GM12878 (cell line): ENCODE measurements at regions not wholly inside any gene's neighbourhood (a gene's known extent, or its start where the extent isn't known, plus 50 kb on each side); places are given as distances from the start of the nearest gene placed in this dataset.

ENCODE experiments used
- ATAC-seq: fragments of 200-7000 bp; cut with Tn5 transposase; 3 replicates; pipeline ENCODE4 v1.9.1; 2020; ENCODE audit warnings: mild to moderate bottlenecking, moderate library complexity
- BruUV-seq: library from RNA; stranded (reverse); fragments of 400-500 nt; replicated peaks from 2 replicates; lab custom pipeline; 2021; lab: Mats Ljungman, UMichigan
- CTCF ChIA-PET: fragments of 300-600 bp; sonication (Branson Sonifier 250); formaldehyde crosslinking; extraction: SDS; loops from one replicate; lab custom pipeline; 2021; ENCODE audit warnings: inconsistent platforms; lab: Yijun Ruan, JAX
- POLR2A ChIA-PET: fragments of 350-600 bp; formaldehyde crosslinking; extraction: SDS; loops from one replicate; lab custom pipeline; 2021; ENCODE audit warnings: inconsistent platforms; lab: Charles Lee
- RAD21 ChIA-PET: fragments of 300-600 bp; sonication (Branson Sonifier 250); formaldehyde crosslinking; loops from one replicate; lab custom pipeline; 2023; ENCODE audit warnings: antibody characterized with exemption; ENCODE audit not compliant: unreplicated experiment; lab: Charles Lee
- SMC1A ChIA-PET: fragments of 300-600 bp; sonication (Branson Sonifier 250); formaldehyde crosslinking; loops from one replicate; lab custom pipeline; 2023; ENCODE audit not compliant: unreplicated experiment, uncharacterized antibody; lab: Charles Lee
- DNase-seq: peaks from one replicate; pipeline ENCODE4 v3.0.0-alpha.2; 2011; ENCODE audit warnings: low read depth, low spot score
- FAIRE-seq: peaks from 3 replicates; lab custom pipeline; 2011; peaks lifted over from hg19 to GRCh38; lab: Jason Lieb, UNC
- H2AFZ ChIP-seq: 2 replicates; pipeline ENCODE4 v1.6.0; 2011; ENCODE audit warnings: low read depth, low read length, control low read depth; ENCODE audit not compliant: control insufficient read depth
- H3K27ac ChIP-seq: 2 replicates; pipeline ENCODE4 v1.5.1; 2011; ENCODE audit warnings: control low read depth; ENCODE audit not compliant: control insufficient read depth, insufficient read depth
- H3K27me3 ChIP-seq, 2 experiments: replicated peaks in 1 of 2; 2 replicates each; pipeline versions ENCODE4 v1.6.0 to v1.6.1; 2011; ENCODE audit warnings: low read length in 1 of 2; ENCODE audit not compliant: control insufficient read depth in 2 of 2, insufficient read depth in 2 of 2
- H3K36me3 ChIP-seq, 2 experiments: 2 replicates each; pipeline ENCODE4 v1.5.1; 2011; ENCODE audit warnings: low read length in 1 of 2; ENCODE audit not compliant: control insufficient read depth in 2 of 2, insufficient read depth in 2 of 2
- H3K4me1 ChIP-seq: 2 replicates; pipeline ENCODE4 v1.6.1; 2011; ENCODE audit warnings: mild to moderate bottlenecking, low read length, moderate library complexity, mixed read lengths; ENCODE audit not compliant: control insufficient read depth, insufficient read depth
- H3K4me2 ChIP-seq: 2 replicates; pipeline ENCODE4 v1.6.0; 2011; ENCODE audit warnings: control low read depth; ENCODE audit not compliant: control insufficient read depth, insufficient read depth
- H3K4me3 ChIP-seq: fragments of 200-600 bp; sonication (generic); 2 replicates; pipeline ENCODE4 v1.5.1; 2016
- H3K79me2 ChIP-seq: 2 replicates; pipeline ENCODE4 v1.6.0; 2011; ENCODE audit warnings: low read length; ENCODE audit not compliant: control insufficient read depth, insufficient read depth
- H3K9ac ChIP-seq: 2 replicates; pipeline ENCODE4 v1.8.0; 2011; ENCODE audit warnings: low read length, control low read depth, mixed read lengths; ENCODE audit not compliant: control insufficient read depth, insufficient read depth
- H3K9me3 ChIP-seq: replicated peaks from 3 replicates; pipeline ENCODE4 v1.5.1; 2011; ENCODE audit warnings: mild to moderate bottlenecking, low read length; ENCODE audit not compliant: control insufficient read depth, insufficient read depth
- H4K20me1 ChIP-seq: 2 replicates; pipeline ENCODE4 v1.6.0; 2011; ENCODE audit not compliant: control insufficient read depth, insufficient read depth
- ATF7 ChIP-seq: fragments of 450-650 bp; IDR thresholded peaks from 2 replicates; pipeline ENCODE4 v1.6.1; 2016; ENCODE audit warnings: low read depth, mild to moderate bottlenecking
- BACH1 ChIP-seq: fragments of 450-650 bp; IDR thresholded peaks from 2 replicates; pipeline ENCODE4 v1.6.1; 2017; ENCODE audit warnings: mild to moderate bottlenecking, borderline replicate concordance
- BCL11A ChIP-seq: IDR thresholded peaks from 2 replicates; pipeline ENCODE4 v1.6.1; 2011; ENCODE audit warnings: low read depth, low read length
- IKZF2 ChIP-seq, 2 experiments: fragments of 450-650 bp; IDR thresholded peaks; 2 replicates each; pipeline ENCODE4 v1.6.1; 2017; ENCODE audit warnings: mild to moderate bottlenecking in 2 of 2, moderate library complexity in 2 of 2
- RB1 ChIP-seq: fragments of 450-650 bp; formaldehyde crosslinking; IDR thresholded peaks from 2 replicates; pipeline ENCODE4 v1.6.1; 2017; ENCODE audit warnings: mild to moderate bottlenecking, borderline replicate concordance
- SIN3A ChIP-seq: IDR thresholded peaks from 2 replicates; pipeline ENCODE4 v1.6.1; 2012; ENCODE audit warnings: low read depth, low read length, improper control_type of control experiment
- SMC3 ChIP-seq: IDR thresholded peaks from 2 replicates; pipeline ENCODE4 v1.6.1; 2011; ENCODE audit warnings: low read length, improper control_type of control experiment, borderline replicate concordance
- ZNF24 ChIP-seq: fragments of 450-650 bp; IDR thresholded peaks from 2 replicates; pipeline ENCODE4 v1.6.1; 2017; ENCODE audit warnings: antibody characterized with exemption, mild to moderate bottlenecking
- WGBS: methylation state at CpG from one replicate; pipeline ENCODE4 v1.1.6; 2016; ENCODE audit warnings: low lambda C conversion rate; ENCODE audit not compliant: insufficient replicate concordance, insufficient coverage; ENCODE audit errors: missing lambda C conversion rate; 5-methylcytosine and 5-hydroxymethylcytosine counted together
- in situ Hi-C: fragments of 300-500 bp; cut with MboI; formaldehyde crosslinking; loops from 9 replicates; pipeline ENCODE4 v1.14.3; 2018; ENCODE audit warnings: mixed read lengths
- intact Hi-C: fragments of 100-400 bp; cut with micrococcal nuclease; formaldehyde crosslinking; loops from one replicate; pipeline ENCODE4 v1.14.2; 2022; ENCODE audit not compliant: unreplicated experiment
- TF ChIP-seq, protein P1 (sequence below): fragments of 150-350 bp; IDR thresholded peaks from 2 replicates; pipeline ENCODE4 v1.6.1; 2016; ENCODE audit warnings: low read depth, low read length
- TF ChIP-seq, protein P2 (sequence below): fragments of 450-650 bp; IDR thresholded peaks from 2 replicates; pipeline ENCODE4 v1.6.1; 2017; ENCODE audit warnings: mild to moderate bottlenecking, moderate library complexity

DNA sequence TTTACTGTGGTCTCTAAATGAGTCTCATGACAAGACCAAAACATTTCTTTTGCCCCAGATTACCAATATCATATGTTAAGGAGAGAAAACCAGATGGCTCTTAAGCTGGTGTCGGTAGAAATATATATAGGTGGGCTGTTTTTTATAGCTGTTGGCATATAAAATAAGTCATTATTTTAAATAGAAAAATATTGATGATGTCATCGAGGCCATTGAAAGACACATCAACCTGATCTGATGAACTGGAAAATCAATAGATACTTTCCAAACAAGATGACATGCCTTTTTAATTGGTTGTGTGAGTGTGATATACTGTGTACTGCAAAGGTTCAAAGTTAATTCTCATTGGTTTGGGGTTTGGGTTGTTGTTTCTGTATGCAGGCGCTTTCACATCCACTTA, 617.3 kb downstream of the CCDC171 start:
- no peak overlapping the region for H3K4me3 ChIP-seq
- H3K9ac ChIP-seq, result no peak overlapping the region
- H3K79me2 ChIP-seq, result no peaks in the 10 kb centered on the region
- WGBS, result 32% methylated on average over 3 of the region's 3 CpGs
- peak; percentile 65 for TF ChIP-seq ATF7
- no peak for TF ChIP-seq IKZF2 (IDR thresholded peaks at IDR 0.05)
- H3K27ac ChIP-seq, result no peak overlapping the region
- ATAC-seq, result no peak
- ChIA-PET CTCF (no interaction called here), RAD21 (no interaction called here), POLR2A (no interaction called here), SMC1A (no interaction called here)
- intact Hi-C loops (no loop called here), in situ Hi-C loops (no loop called here)
- H3K9me3 ChIP-seq, result no peaks in the 10 kb centered on the region
- H3K4me2 ChIP-seq, result no peak overlapping the region
- no peak overlapping the region for H2AFZ ChIP-seq
- no TSS peak for BruUV-seq
- H3K27me3 ChIP-seq, result no peaks in the 10 kb centered on the region
- H4K20me1 ChIP-seq, result no peaks in the 10 kb centered on the region
- FAIRE-seq, result no peak
- no peak for DNase-seq
- no peaks in the 10 kb centered on the region for H3K4me1 ChIP-seq
- H3K36me3 ChIP-seq, result no peaks in the 10 kb centered on the region

DNA sequence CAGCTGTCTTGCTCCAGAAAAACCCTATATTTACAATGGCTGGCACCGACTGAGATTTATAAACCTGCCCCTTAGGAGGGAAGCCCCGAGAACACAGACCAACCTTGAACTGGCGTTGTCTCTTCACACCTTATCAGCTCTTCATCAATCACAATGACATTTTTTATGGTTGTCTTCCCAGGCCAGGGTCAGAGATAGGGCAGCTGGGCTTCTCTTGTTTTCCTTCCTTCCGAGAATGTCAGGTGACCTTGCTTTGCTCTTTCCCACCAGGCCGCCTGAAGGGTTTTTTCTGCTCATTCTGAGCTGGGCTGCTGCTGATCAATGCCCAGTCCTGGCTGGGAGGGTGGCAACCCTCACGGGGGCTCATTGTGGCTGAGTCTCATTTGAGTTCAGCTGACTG, 619.1 kb downstream of the CCDC171 start:
- Histone ChIP-seq H3K9me3 (no peaks in the 10 kb centered on the region), H3K4me3 (no peak overlapping the region), H2AFZ (no peak overlapping the region), H3K4me1 (no peaks in the 10 kb centered on the region), H3K27me3 (no peaks in the 10 kb centered on the region), H3K79me2 (no peaks in the 10 kb centered on the region), H4K20me1 (no peaks in the 10 kb centered on the region), H3K4me2 (no peak overlapping the region), H3K27ac (no peak overlapping the region), H3K36me3 (no peaks in the 10 kb centered on the region), H3K9ac (no peak overlapping the region)
- in situ Hi-C loops, result no loop called here
- no TSS peak for BruUV-seq
- WGBS, result 12% methylated on average over 6 of the region's 6 CpGs
- intact Hi-C loops, result no loop called here
- no peak for DNase-seq
- RAD21 ChIA-PET, result no interaction called here
- POLR2A ChIA-PET, result no interaction called here
- SMC1A ChIA-PET, result interaction anchor here (1.2 kb wide), 1 partner anchor 16 kb away, joined by 3 read pairs; no protein-coding TSS in a partner anchor
- ATAC-seq, result peak; percentile 14; the same call in 2 of the 3 replicates
- CTCF ChIA-PET, result no interaction called here
- no peak for FAIRE-seq
- TF ChIP-seq BACH1 (no peak), BCL11A (no peak), SIN3A (no peak), RB1 (no peak), ZNF24 (no peak), SMC3 (no peak)
- TF ChIP-seq, protein P1, sequence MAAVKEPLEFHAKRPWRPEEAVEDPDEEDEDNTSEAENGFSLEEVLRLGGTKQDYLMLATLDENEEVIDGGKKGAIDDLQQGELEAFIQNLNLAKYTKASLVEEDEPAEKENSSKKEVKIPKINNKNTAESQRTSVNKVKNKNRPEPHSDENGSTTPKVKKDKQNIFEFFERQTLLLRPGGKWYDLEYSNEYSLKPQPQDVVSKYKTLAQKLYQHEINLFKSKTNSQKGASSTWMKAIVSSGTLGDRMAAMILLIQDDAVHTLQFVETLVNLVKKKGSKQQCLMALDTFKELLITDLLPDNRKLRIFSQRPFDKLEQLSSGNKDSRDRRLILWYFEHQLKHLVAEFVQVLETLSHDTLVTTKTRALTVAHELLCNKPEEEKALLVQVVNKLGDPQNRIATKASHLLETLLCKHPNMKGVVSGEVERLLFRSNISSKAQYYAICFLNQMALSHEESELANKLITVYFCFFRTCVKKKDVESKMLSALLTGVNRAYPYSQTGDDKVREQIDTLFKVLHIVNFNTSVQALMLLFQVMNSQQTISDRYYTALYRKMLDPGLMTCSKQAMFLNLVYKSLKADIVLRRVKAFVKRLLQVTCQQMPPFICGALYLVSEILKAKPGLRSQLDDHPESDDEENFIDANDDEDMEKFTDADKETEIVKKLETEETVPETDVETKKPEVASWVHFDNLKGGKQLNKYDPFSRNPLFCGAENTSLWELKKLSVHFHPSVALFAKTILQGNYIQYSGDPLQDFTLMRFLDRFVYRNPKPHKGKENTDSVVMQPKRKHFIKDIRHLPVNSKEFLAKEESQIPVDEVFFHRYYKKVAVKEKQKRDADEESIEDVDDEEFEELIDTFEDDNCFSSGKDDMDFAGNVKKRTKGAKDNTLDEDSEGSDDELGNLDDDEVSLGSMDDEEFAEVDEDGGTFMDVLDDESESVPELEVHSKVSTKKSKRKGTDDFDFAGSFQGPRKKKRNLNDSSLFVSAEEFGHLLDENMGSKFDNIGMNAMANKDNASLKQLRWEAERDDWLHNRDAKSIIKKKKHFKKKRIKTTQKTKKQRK, result no peak
- TF ChIP-seq, protein P2, sequence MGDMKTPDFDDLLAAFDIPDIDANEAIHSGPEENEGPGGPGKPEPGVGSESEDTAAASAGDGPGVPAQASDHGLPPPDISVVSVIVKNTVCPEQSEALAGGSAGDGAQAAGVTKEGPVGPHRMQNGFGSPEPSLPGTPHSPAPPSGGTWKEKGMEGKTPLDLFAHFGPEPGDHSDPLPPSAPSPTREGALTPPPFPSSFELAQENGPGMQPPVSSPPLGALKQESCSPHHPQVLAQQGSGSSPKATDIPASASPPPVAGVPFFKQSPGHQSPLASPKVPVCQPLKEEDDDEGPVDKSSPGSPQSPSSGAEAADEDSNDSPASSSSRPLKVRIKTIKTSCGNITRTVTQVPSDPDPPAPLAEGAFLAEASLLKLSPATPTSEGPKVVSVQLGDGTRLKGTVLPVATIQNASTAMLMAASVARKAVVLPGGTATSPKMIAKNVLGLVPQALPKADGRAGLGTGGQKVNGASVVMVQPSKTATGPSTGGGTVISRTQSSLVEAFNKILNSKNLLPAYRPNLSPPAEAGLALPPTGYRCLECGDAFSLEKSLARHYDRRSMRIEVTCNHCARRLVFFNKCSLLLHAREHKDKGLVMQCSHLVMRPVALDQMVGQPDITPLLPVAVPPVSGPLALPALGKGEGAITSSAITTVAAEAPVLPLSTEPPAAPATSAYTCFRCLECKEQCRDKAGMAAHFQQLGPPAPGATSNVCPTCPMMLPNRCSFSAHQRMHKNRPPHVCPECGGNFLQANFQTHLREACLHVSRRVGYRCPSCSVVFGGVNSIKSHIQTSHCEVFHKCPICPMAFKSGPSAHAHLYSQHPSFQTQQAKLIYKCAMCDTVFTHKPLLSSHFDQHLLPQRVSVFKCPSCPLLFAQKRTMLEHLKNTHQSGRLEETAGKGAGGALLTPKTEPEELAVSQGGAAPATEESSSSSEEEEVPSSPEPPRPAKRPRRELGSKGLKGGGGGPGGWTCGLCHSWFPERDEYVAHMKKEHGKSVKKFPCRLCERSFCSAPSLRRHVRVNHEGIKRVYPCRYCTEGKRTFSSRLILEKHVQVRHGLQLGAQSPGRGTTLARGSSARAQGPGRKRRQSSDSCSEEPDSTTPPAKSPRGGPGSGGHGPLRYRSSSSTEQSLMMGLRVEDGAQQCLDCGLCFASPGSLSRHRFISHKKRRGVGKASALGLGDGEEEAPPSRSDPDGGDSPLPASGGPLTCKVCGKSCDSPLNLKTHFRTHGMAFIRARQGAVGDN, result no peak
